Naive B cell (primary cell): ENCODE measurements at regions not wholly inside any gene's neighbourhood (a gene's known extent, or its start where the extent isn't known, plus 50 kb on each side); places are given as distances from the start of the nearest gene placed in this dataset.

ENCODE experiments used
- ATAC-seq, 2 donors: fragments of 150-1000 bp; cut with Tn5 transposase; 2 replicates each; pipeline ENCODE4 v1.10.0; 2021; ENCODE audit warnings: low read depth in 2 of 2, mild to moderate bottlenecking in 2 of 2, moderate library complexity in 2 of 2
- DNase-seq: peaks from one replicate; pipeline ENCODE4 v3.0.0; 2022
- H3K27ac Mint-ChIP-seq, 6 donors: one replicate each; pipeline ENCODE4 v1.8.0; 2020 to 2022; ENCODE audit warnings: mild to moderate bottlenecking in 6 of 6, mixed read lengths in 6 of 6, moderate library complexity in 5 of 6, inconsistent platforms in 2 of 6
- H3K27me3 Mint-ChIP-seq, 3 donors: one replicate each; pipeline ENCODE4 v1.8.0; 2021 to 2022; ENCODE audit warnings: mixed read lengths in 3 of 3, mild to moderate bottlenecking in 1 of 3
- H3K36me3 Mint-ChIP-seq, 2 donors: one replicate each; pipeline ENCODE4 v1.8.0; 2020 to 2022; ENCODE audit warnings: mixed read lengths in 2 of 2, inconsistent platforms in 1 of 2, mild to moderate bottlenecking in 1 of 2
- H3K4me1 Mint-ChIP-seq, 3 donors: one replicate each; pipeline ENCODE4 v1.8.0; 2020 to 2022; ENCODE audit warnings: mixed read lengths in 3 of 3, inconsistent platforms in 1 of 3, mild to moderate bottlenecking in 1 of 3, moderate library complexity in 1 of 3
- H3K4me3 Mint-ChIP-seq, 8 donors: one replicate each; pipeline ENCODE4 v1.8.0; 2020 to 2022; ENCODE audit warnings: mild to moderate bottlenecking in 8 of 8, mixed read lengths in 8 of 8, moderate library complexity in 8 of 8, inconsistent platforms in 2 of 8
- H3K9me3 Mint-ChIP-seq, 7 donors: one replicate each; pipeline ENCODE4 v1.8.0; 2020 to 2022; ENCODE audit warnings: mixed read lengths in 7 of 7, mild to moderate bottlenecking in 5 of 7, inconsistent platforms in 2 of 7, moderate library complexity in 1 of 7

DNA sequence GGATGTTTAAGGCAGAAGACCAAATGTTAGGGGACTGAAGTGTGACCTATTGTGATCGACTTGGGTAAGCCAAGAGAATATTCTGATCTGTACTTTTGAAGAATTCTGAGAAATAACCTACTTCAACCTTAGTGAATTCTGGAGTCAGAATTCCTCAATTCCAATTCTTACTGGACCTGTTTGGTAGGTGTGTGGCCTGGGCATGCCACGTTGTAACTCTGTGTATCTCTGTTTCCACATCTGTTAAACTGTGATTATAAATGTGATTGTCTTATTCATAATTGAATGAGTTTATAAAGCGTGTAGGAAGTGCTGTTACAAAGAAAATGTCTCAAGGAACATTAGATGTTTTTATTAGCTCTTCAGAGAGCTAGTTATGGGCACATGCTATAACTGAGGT, 64.5 kb downstream of the TUSC1 start:
- no peak for ATAC-seq
- H3K27me3 Mint-ChIP-seq, result no peaks in the 10 kb centered on the region
- H3K27ac Mint-ChIP-seq, result no peak overlapping the region
- DNase-seq, result no peak
- H3K4me1 Mint-ChIP-seq, result no peaks in the 10 kb centered on the region
- H3K36me3 Mint-ChIP-seq, result no peaks in the 10 kb centered on the region
- peaks cover 0 to 7% (median 0%) of the 10 kb centered on the region in 7 donors for H3K9me3 Mint-ChIP-seq
- H3K4me3 Mint-ChIP-seq, result no peak overlapping the region

DNA sequence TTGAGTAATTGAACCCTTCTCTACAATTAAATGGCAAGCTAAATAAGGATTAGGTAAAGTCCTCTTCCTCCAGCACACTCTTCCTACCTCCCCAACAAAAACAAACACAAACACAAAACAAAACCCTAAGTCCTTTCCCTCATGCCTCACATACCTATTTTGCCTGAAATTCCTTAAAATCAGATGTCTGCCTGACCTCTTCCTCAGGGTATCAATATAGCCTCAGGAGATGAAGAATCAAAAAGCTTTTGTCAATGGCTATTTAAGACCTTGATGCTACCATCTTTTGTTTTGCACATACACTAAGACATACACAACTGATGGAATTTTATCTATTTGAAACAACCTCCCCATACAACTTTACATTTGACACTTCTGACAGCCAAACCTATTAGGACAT, 75.1 kb downstream of the TUSC1 start:
- Mint-ChIP-seq H3K4me3 (no peak overlapping the region), H3K27me3 (no peaks in the 10 kb centered on the region), H3K27ac (no peak overlapping the region), H3K36me3 (no peaks in the 10 kb centered on the region), H3K9me3 (peaks cover 0 to 4% (median 3%) of the 10 kb centered on the region in 7 donors), H3K4me1 (no peaks in the 10 kb centered on the region)
- ATAC-seq (no peak), DNase-seq (no peak)

DNA sequence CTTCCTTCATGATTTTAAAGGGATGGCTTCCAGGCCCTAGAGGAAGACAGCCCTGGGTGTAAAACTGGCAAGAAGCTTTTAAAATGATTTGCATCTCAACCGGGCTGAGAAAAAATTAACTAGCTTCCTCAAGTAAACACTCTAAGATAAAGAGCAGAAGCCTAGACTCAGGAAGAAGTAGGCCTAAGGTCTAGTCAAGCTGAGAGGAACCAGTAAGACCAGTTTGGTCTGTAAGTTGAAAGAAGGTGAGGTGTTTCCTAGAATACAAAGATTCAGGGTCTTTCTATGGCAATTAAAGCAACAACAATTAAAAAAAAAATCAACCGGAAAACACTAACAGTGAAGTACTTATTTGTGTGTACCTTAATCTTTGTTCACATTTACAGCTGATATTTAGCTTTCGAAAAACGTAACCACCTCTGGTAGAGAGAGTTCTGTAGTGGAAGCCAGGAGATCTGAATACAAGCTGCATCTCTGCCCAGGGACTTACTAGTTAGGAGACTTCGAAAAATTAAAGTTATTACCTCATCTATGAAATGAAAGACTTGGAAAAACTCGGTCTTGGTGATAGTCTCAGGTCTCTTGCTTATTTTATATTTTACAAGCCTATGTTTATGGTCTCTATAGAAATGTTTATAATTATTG, 75.7 kb downstream of the TUSC1 start:
- ATAC-seq, result no peak
- DNase-seq, result no peak
- no peak overlapping the region for H3K27ac Mint-ChIP-seq
- H3K4me3 Mint-ChIP-seq, result no peak overlapping the region
- no peaks in the 10 kb centered on the region for H3K4me1 Mint-ChIP-seq
- H3K36me3 Mint-ChIP-seq, result no peaks in the 10 kb centered on the region
- peaks cover 0 to 6% (median 3%) of the 10 kb centered on the region in 7 donors for H3K9me3 Mint-ChIP-seq
- no peaks in the 10 kb centered on the region for H3K27me3 Mint-ChIP-seq

DNA sequence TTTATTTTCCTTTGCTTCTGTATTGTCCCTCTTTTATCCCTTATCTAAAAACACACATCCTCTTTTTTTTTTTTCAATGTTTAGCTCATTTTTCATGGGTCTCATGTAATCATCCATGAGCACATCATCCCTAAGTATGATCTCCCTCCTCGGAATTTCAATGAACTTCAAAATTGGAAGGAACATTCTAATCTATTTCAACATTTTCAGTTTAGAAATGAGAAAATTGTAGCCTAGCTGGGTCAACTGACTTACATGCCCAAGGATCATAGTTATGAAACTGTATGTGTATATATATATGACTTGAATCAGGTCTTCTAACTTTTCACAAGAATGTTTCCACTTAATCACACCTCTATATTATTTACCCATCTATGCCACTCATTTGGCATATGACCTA, 77.7 kb downstream of the TUSC1 start:
- no peak overlapping the region for H3K27ac Mint-ChIP-seq
- no peak for ATAC-seq
- H3K9me3 Mint-ChIP-seq, result peaks cover 0 to 6% (median 3%) of the 10 kb centered on the region in 7 donors
- H3K36me3 Mint-ChIP-seq, result no peaks in the 10 kb centered on the region
- no peak overlapping the region for H3K4me3 Mint-ChIP-seq
- H3K27me3 Mint-ChIP-seq, result no peaks in the 10 kb centered on the region
- no peak for DNase-seq
- no peaks in the 10 kb centered on the region for H3K4me1 Mint-ChIP-seq

DNA sequence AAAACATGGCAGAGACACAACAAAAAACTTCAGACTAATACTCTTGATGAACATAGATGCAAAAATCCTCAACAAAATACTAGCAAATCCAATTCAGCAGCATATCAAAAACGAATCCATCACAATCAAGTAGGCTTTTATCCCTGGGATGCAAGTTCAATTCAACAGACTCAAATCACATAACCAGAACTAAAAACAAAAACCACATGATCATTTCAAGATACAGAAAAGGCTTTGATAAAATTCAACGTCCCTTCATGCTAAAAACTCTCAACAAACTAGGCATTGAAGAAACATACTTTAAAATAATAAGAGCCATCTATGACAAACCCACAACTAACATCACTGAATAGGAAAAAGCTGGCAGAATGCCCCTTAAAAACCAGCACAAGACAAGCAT, 93.6 kb downstream of the TUSC1 start:
- no peak for ATAC-seq
- Mint-ChIP-seq H3K27me3 (no peaks in the 10 kb centered on the region), H3K36me3 (no peaks in the 10 kb centered on the region), H3K9me3 (peaks cover 3 to 11% (median 5%) of the 10 kb centered on the region in 7 donors), H3K27ac (no peak overlapping the region), H3K4me1 (no peaks in the 10 kb centered on the region), H3K4me3 (no peak overlapping the region)
- no peak for DNase-seq

DNA sequence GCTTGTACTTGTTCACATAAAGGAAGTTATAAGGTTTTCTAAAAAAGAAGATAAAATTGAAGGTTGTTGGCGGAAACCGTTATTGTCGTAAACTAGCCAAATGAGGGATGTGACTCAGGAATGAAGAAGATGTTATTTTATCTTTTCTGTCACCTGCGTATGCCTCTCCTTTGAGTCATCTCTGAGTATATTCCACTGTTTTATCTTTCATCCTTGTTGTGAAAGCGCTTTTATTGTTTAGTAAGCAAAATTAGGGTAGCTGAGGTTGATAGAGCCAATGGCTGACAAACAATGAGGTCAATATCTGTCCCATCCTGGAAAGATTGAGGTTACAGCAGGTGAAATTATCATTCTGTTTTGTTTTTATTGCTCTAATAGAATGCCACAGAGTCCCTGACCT, 105.0 kb downstream of the TUSC1 start:
- no peaks in the 10 kb centered on the region for H3K27me3 Mint-ChIP-seq
- DNase-seq (no peak), ATAC-seq (no peak)
- no peak overlapping the region for H3K4me3 Mint-ChIP-seq
- H3K4me1 Mint-ChIP-seq, result no peaks in the 10 kb centered on the region
- peaks cover 0 to 7% (median 0%) of the 10 kb centered on the region in 7 donors for H3K9me3 Mint-ChIP-seq
- H3K36me3 Mint-ChIP-seq, result no peaks in the 10 kb centered on the region
- no peak overlapping the region for H3K27ac Mint-ChIP-seq

DNA sequence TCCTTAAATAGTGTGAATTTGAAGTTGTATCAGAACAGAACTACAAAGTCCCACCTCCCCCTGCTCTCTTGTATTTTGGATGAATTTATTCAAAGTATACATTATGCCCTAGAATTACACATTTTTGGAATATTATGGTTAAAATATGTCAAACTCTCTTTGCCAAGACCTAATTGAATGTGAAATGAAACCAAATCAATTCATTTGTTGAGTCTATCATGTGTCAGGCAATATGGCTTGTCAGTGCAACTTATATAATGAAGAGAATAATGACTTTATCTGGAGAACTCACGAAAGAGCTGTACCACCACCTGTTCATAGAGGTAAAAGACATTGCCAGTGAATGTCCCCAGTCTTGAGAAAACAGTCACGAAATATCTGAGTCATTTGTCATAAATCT, 106.8 kb downstream of the TUSC1 start:
- peaks cover 0 to 7% (median 0%) of the 10 kb centered on the region in 7 donors for H3K9me3 Mint-ChIP-seq
- H3K4me1 Mint-ChIP-seq, result no peaks in the 10 kb centered on the region
- no peak overlapping the region for H3K27ac Mint-ChIP-seq
- no peaks in the 10 kb centered on the region for H3K27me3 Mint-ChIP-seq
- H3K4me3 Mint-ChIP-seq, result no peak overlapping the region
- H3K36me3 Mint-ChIP-seq, result no peaks in the 10 kb centered on the region
- DNase-seq, result no peak
- ATAC-seq, result no peak

DNA sequence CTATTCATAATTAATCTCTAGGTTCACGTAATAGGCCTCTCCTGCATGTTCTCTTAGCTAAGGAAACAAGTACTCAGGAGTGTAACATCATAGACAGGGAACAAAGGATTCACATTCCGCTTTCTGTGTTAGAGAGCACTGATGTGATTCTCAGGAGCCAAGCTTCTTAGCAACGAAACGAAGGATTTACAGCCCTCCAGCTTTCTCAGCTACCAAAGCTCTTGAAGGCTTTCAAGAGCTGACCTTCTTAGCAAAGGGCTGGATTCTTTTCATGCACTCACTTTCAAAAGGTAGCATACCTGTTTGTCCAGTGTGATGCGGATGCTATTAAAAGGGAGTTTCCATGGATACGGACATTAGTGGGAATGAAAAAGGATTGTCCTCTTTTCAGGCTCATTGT, 107.4 kb downstream of the TUSC1 start:
- no peaks in the 10 kb centered on the region for H3K36me3 Mint-ChIP-seq

DNA sequence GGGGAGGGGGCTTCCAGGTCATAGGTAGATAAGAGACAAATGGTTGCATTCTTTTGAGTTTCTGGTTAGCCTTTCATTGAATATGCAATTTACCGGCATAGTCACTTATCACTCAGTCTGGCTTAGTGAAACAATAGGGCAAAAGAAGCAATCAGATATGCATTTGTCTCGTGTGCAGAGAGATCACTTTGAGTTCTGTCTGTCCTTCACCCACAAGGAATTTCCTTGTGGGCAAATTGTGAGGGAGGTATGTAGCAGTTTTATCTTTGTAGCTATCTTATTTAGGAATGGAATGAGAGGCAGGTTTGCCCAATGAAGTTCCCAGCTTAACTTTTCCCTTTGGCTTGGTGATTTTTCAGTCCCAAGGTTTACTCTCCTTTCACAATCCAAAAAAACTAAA, 116.1 kb downstream of the TUSC1 start:
- no peaks in the 10 kb centered on the region for H3K36me3 Mint-ChIP-seq

More for the DNA sequence above, 107.4 kb downstream of the TUSC1 start:
- DNase-seq (no peak), ATAC-seq (no peak)
- H3K27me3 Mint-ChIP-seq, result no peaks in the 10 kb centered on the region
- no peak overlapping the region for H3K4me3 Mint-ChIP-seq
- H3K4me1 Mint-ChIP-seq, result no peaks in the 10 kb centered on the region
- no peak overlapping the region for H3K27ac Mint-ChIP-seq
- peaks cover 0 to 7% (median 0%) of the 10 kb centered on the region in 7 donors for H3K9me3 Mint-ChIP-seq

DNA sequence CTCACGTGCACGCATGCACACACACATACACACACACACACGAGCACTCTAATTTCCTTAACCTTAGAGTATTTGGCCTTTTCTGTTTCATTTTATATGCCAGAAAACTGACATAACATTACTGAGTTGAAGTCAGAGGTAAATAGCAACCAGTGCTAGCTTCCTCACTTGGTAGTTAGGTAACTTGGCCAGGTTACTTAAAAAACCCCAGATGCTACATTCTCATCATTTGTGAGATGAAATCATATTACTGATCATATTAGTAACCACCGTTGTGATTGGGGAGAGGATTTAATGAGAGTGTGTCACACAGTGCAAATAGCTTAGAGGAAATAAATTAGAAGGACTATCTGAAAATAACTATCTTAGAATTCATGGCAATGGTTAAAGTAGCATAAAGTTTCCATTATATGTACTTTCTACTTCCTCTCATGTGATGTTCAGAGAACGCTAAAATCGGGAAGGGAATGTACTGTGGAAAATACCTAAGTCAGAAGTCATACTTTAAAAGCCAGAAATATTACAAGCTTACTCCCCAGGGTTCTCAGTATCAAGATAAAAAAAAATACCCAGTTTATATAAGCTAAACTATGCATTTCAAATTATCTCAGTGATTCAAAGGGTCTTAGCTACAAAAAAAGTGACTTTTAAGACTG, 120.5 kb downstream of the TUSC1 start:
- no peak for DNase-seq
- no peak for ATAC-seq
- Mint-ChIP-seq H3K4me1 (no peaks in the 10 kb centered on the region), H3K9me3 (peaks cover 0 to 5% (median 3%) of the 10 kb centered on the region in 7 donors), H3K27me3 (no peaks in the 10 kb centered on the region), H3K27ac (no peak overlapping the region), H3K36me3 (no peaks in the 10 kb centered on the region), H3K4me3 (no peak overlapping the region)

More for the DNA sequence above, 116.1 kb downstream of the TUSC1 start:
- Mint-ChIP-seq H3K4me1 (no peaks in the 10 kb centered on the region), H3K4me3 (no peak overlapping the region), H3K27me3 (no peaks in the 10 kb centered on the region), H3K27ac (no peak overlapping the region), H3K9me3 (peaks cover 0 to 6% (median 3%) of the 10 kb centered on the region in 7 donors)
- no peak for DNase-seq
- no peak for ATAC-seq

DNA sequence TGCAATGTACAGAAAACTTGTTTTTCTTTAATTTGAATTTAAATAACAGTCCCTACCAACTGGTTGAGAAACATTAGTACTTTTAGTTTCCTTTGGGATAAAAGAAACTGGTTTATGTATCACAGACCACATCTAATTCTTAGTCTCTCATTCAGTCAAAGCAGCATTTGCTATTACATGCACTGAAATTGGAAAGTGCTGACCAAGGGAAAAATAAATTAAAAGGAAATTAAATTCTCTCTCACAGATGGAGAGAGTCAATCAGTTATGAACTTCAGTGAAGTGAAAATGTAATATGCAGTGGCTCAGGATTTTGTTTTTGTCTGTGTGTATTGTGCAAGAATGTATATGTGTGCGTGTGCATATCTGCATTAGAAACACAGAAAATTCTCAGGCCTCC, 121.7 kb downstream of the TUSC1 start:
- Mint-ChIP-seq H3K4me1 (no peaks in the 10 kb centered on the region), H3K27me3 (no peaks in the 10 kb centered on the region), H3K27ac (no peak overlapping the region), H3K4me3 (no peak overlapping the region), H3K9me3 (peaks cover 0 to 4% (median 1%) of the 10 kb centered on the region in 7 donors), H3K36me3 (no peaks in the 10 kb centered on the region)
- ATAC-seq, result no peak
- no peak for DNase-seq

DNA sequence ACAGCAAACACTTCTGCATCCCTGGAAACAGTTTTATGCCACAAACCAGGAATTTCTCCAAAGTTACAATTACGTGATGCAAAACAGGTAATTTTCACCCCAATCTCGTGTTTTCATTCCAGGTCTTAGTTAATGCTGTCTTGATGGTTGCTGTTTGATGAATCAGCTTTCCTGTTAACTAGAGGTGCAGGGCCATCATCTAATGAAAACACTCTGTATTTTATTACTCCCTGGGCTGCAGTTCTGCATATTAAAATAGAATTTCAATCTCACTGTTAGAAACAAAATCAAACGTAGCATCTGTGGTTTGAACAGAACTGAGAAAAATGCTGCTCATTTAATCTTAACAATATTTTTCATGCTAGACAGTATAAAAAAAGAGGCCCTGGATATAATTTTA, 129.4 kb downstream of the TUSC1 start:
- no peak for ATAC-seq
- H3K4me3 Mint-ChIP-seq, result no peak overlapping the region
- H3K27me3 Mint-ChIP-seq, result no peaks in the 10 kb centered on the region
- no peaks in the 10 kb centered on the region for H3K36me3 Mint-ChIP-seq
- DNase-seq, result no peak
- H3K4me1 Mint-ChIP-seq, result no peaks in the 10 kb centered on the region
- H3K27ac Mint-ChIP-seq, result no peak overlapping the region
- peaks cover 0 to 4% (median 0%) of the 10 kb centered on the region in 7 donors for H3K9me3 Mint-ChIP-seq

DNA sequence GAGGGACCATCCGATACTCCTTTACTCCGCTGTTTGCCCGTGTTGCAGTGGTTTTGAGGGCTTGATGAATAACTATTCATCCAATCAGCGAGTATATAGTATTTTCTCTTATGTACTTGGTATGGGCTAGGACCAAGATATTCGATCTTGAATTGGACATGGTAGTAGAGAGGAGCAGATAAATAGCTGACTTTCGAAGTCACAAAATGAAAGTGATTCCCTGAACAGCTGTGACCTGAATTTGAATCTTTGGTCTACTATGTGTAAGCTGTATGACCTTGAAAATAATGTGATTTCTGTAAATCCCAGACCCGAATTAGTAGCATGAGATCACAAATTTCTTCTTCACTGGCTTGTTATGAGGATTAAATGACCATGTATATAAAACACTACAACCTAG, 134.4 kb downstream of the TUSC1 start:
- ATAC-seq (no peak), DNase-seq (no peak)
- Mint-ChIP-seq H3K27me3 (no peaks in the 10 kb centered on the region), H3K9me3 (peaks cover 0 to 7% (median 0%) of the 10 kb centered on the region in 7 donors), H3K4me1 (no peaks in the 10 kb centered on the region), H3K4me3 (no peak overlapping the region), H3K36me3 (no peaks in the 10 kb centered on the region), H3K27ac (no peak overlapping the region)

DNA sequence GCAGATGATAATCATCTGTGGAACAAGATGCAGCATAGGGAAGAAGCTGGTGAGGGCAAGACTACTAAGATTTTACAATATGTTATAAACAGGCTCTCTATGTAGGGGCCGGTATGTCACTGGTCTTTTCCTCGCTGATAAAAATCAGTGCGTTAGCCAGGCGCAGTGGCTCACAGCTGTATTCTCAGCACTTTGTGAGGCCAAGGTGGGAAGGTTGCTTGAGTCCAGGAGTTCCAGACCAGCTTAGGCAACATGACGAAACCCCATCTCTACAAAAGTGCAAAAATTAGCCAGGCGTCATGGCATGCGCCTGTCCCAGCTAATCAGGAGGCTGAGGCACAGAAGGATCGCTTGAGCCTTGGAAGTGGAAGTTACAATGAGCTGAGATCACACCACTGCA, 135.9 kb downstream of the TUSC1 start:
- DNase-seq, result no peak
- Mint-ChIP-seq H3K9me3 (peaks cover 0 to 6% (median 1%) of the 10 kb centered on the region in 7 donors), H3K27ac (no peak overlapping the region), H3K27me3 (no peaks in the 10 kb centered on the region), H3K4me3 (no peak overlapping the region), H3K36me3 (no peaks in the 10 kb centered on the region), H3K4me1 (no peaks in the 10 kb centered on the region)
- no peak for ATAC-seq
